Immature natural killer cell (primary cell): ENCODE measurements at regions not wholly inside any gene's neighbourhood (a gene's known extent, or its start where the extent isn't known, plus 50 kb on each side); places are given as distances from the start of the nearest gene placed in this dataset.
"Not testable (repeated sequence)": the region's sequence is repeated elsewhere in the genome, so short reads cannot be mapped to it uniquely, and the experiment has no call there.

Experiments used
- DNase-seq, 3 donors: peaks; one replicate each; pipeline ENCODE4 v3.0.0; 2022; ENCODE audit warnings: mixed read lengths in 1 of 3
- H3K27ac Mint-ChIP-seq, 6 donors: one replicate each; pipeline ENCODE4 v1.8.0; 2020; ENCODE audit warnings: mixed read lengths in 6 of 6, mild to moderate bottlenecking in 5 of 6, inconsistent platforms in 4 of 6, moderate library complexity in 3 of 6
- H3K27me3 Mint-ChIP-seq, 3 donors: one replicate each; pipeline ENCODE4 v1.8.0; 2020 to 2021; ENCODE audit warnings: low read depth in 3 of 3, mild to moderate bottlenecking in 3 of 3, mixed read lengths in 3 of 3, moderate library complexity in 3 of 3, inconsistent platforms in 1 of 3
- H3K36me3 Mint-ChIP-seq, 3 donors: one replicate each; pipeline ENCODE4 v1.8.0; 2020; ENCODE audit warnings: mixed read lengths in 3 of 3, inconsistent platforms in 2 of 3, mild to moderate bottlenecking in 2 of 3
- H3K4me1 Mint-ChIP-seq, 2 donors: one replicate each; pipeline ENCODE4 v1.8.0; 2020; ENCODE audit warnings: inconsistent platforms in 2 of 2, mild to moderate bottlenecking in 2 of 2, mixed read lengths in 2 of 2, moderate library complexity in 1 of 2
- H3K4me3 Mint-ChIP-seq, 5 donors: one replicate each; pipeline ENCODE4 v1.8.0; 2020; ENCODE audit warnings: mild to moderate bottlenecking in 5 of 5, mixed read lengths in 5 of 5, inconsistent platforms in 3 of 5, moderate library complexity in 3 of 5
- H3K9me3 Mint-ChIP-seq, 6 donors: one replicate each; pipeline ENCODE4 v1.8.0; 2020; ENCODE audit warnings: mild to moderate bottlenecking in 6 of 6, mixed read lengths in 6 of 6, inconsistent platforms in 4 of 6, moderate library complexity in 3 of 6

DNA sequence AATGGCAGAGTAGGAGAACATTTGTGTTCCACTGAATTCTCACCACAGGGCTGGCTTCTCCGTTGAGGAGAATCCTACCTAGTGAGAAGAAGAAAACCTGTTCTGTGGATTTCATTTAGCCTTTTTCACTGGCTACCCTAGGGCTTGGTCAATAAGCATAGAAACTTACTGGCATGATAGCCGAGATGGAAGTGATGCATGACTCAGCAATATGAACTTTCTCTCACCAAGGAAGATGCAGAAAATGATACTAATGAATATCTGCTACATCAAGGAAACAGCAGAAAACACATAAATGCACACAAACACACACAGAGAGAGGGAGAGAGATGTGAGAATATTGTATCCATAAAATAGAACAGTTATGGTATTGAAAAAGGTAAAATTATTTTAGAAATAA lies 216.3 kb downstream of the HHIP start:
- Mint-ChIP-seq H3K27ac (no peak overlapping the region), H3K4me1 (no peaks in the 10 kb centered on the region), H3K36me3 (no peaks in the 10 kb centered on the region), H3K27me3 (no peaks in the 10 kb centered on the region), H3K4me3 (no peak overlapping the region), H3K9me3 (peaks cover 8 to 45% (median 18%) of the 10 kb centered on the region in 6 donors)
- DNase-seq: no peak

DNA sequence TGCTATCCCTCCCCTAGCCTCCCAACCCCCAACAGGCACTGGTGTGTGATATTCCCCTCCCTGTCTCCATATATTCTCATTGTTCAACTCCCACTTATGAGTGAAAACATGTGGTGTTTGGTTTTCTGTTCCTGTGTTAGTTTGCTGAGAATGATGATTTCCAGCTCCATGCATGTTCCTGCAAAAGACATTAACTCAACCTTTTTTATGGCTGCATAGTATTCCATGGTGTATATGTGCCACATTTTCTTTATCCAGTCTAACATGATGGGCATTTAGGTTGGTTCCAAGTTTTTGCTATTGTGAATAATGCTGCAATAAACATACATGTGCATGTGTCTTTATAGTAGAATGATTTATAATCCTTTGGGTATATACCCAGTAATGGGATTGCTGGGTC lies 218.9 kb downstream of the HHIP start:
- DNase-seq, H3K4me1 Mint-ChIP-seq, H3K4me3 Mint-ChIP-seq, H3K27ac Mint-ChIP-seq, H3K27me3 Mint-ChIP-seq, H3K36me3 Mint-ChIP-seq: not testable (repeated sequence)
- peaks cover 11 to 61% (median 22%) of the 10 kb centered on the region in 6 donors for H3K9me3 Mint-ChIP-seq

DNA sequence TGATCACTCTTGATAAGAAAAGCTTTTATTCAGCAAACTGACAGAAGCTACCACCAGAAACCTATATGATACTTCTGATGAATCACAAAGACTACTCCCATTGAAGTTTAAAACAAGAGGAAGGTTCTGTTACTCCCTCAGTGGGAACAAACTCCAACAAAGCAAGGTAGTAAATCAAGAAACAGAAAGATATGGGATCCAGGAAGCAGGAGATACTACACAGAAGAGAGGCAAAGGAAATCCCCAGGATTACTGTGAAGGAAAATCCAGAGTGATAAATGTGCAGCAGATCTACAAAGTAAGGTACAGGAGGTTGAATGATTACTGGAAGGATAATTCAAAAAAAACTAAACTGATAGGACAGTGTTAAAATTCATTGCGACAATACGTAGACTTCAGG lies 222.4 kb downstream of the HHIP start:
- Mint-ChIP-seq H3K9me3 (peaks cover 11 to 47% (median 18%) of the 10 kb centered on the region in 6 donors), H3K36me3 (peaks cover 0 to 3% (median 0%) of the 10 kb centered on the region in 3 donors), H3K27ac (no peak overlapping the region), H3K4me1 (no peaks in the 10 kb centered on the region), H3K4me3 (no peak overlapping the region), H3K27me3 (peaks cover 0 to 1% (median 0%) of the 10 kb centered on the region in 3 donors)
- DNase-seq: no peak

DNA sequence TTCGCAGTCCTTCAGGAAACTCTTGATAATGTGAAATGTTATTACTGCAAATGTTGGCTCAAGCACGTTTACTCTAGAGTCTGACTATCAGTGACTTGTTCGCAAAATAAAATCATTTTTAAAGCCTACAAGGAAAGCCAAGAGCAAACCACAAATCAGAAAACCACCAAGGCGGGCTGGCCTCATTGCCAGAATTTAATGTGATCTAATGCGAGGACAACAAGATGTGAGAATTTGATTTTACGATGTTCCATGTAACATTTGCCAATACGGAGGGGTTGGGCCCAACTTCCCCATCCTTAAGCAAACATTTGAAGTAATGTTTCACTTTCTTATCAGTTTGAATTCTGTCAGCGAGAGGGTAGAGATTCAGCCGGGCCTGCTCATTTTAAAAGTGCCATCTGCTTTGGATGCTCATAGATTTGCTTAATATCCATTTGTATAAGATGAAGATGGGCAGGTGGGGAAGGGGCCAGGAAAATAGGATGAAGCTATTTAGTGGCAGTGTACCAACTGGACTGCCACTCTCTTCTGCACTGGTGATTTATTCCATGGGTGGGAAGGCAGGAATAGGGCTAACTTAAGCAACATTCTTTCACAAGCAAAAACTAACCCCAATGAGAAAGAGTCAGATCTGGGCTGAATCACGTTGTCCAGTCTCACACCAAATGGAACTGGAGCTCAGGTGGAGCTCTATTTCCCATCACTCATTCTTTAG lies 225.3 kb downstream of the ANAPC10 start:
- H3K4me1 Mint-ChIP-seq: no peaks in the 10 kb centered on the region
- peaks cover 0 to 3% (median 0%) of the 10 kb centered on the region in 3 donors for H3K36me3 Mint-ChIP-seq
- no peak overlapping the region for H3K4me3 Mint-ChIP-seq
- H3K27me3 Mint-ChIP-seq: peaks cover 0 to 1% (median 0%) of the 10 kb centered on the region in 3 donors
- no peak overlapping the region for H3K27ac Mint-ChIP-seq
- DNase-seq: no peak
- H3K9me3 Mint-ChIP-seq: peaks cover 2 to 15% (median 4%) of the 10 kb centered on the region in 6 donors

DNA sequence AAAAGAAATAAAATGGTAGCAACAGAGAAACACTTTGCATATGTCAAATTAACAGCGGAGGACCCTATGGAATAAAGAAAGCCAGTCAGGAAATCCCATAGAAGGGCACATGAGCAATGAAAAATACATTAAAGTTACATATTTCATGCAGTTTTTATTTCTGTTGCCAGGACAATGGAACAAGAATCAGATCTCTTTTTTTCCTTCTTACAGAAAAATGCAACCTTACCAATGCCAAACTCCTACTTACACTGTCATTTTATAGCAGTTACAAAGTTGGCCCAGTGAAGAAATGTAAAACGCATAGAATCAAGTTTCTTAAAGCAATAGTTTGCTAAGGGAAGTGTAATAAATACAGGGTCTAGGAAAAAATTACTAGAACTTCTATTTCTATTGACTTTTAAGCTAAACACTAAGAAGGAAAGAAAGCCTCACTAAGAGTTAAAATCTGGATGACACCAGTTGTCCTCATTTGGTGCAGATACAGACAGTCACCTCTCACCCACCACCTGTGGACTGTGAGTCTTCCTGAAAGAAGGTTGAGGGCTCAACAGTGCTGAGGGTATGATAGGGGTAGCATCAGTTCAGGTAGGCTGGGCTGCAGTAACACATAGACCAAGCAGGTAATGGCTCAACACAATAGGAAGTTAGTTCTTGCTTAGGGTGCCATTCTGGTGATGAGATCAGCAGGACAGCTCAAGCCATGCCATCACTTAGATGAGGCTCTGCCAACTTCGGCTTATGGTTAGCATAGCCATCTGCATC lies 224.6 kb downstream of the ANAPC10 start:
- H3K9me3 Mint-ChIP-seq: peaks cover 0 to 8% (median 2%) of the 10 kb centered on the region in 6 donors
- DNase-seq: no peak
- peaks cover 0 to 1% (median 0%) of the 10 kb centered on the region in 3 donors for H3K27me3 Mint-ChIP-seq
- H3K4me3 Mint-ChIP-seq: no peak overlapping the region
- H3K4me1 Mint-ChIP-seq: no peaks in the 10 kb centered on the region
- H3K36me3 Mint-ChIP-seq: peaks cover 0 to 3% (median 0%) of the 10 kb centered on the region in 3 donors
- no peak overlapping the region for H3K27ac Mint-ChIP-seq

DNA sequence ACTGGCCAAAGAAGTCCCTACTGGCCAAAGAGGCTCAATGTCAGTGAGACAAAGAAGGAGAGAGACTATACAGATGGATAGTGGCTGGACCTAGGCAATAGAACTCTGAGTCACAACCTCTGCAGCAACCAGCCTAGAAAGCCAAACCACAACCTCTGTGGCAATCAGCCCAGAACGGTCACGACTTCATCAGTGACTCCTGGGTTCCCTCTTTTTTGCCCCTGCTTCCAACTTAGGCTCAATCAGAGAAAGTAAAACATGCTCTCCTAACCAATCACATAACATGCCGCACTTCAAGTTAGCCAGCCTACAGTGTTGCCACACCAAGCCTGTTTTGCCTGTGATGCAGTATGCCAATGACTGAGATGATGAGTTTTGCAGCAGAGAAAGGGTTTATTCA lies 203.4 kb downstream of the ANAPC10 start:
- Mint-ChIP-seq H3K4me1 (no peaks in the 10 kb centered on the region), H3K4me3 (no peak overlapping the region), H3K36me3 (no peaks in the 10 kb centered on the region), H3K27me3 (no peaks in the 10 kb centered on the region), H3K27ac (no peak overlapping the region), H3K9me3 (peaks cover 0 to 4% (median 3%) of the 10 kb centered on the region in 6 donors)
- DNase-seq: no peak

DNA sequence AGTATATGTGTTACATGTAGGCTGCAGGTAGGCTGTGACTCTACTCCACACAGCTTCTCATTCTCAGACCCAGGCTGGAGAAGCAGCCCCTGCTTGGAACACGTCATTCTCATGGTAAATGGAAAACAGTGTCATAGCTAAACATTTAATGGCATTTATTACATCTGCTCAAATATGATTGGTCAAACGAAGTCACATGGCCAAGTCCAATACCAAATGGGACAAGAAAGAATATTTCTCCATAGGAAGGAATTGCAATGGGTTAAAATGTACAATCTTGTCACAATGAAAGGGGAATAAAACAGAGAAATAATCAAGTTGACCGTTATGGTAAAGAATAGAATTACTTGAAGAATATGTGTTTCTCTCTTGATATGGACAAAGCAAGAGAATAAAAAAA lies 198.6 kb downstream of the ANAPC10 start:
- Mint-ChIP-seq H3K27me3 (no peaks in the 10 kb centered on the region), H3K36me3 (no peaks in the 10 kb centered on the region), H3K27ac (no peak overlapping the region), H3K9me3 (peaks cover 0 to 9% (median 3%) of the 10 kb centered on the region in 6 donors), H3K4me3 (no peak overlapping the region), H3K4me1 (no peaks in the 10 kb centered on the region)
- DNase-seq: no peak

DNA sequence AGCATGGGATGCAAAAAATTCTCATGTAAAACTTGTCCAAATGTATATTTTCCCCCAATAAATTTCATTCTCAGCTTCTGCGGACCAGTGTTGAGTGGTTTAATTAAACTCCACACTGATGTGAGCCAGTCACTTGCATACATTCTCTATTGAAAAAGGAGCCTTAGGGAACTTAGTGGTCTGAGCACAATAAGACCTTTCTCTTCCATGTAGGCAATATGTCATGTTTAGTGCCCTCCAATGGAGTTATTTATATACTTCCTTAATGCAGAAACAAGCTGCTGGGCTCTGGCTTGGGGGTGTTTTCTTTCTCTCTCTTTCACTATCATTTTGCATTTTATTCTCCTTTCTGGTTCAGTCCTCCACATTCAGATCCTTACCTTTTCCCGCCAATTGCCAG lies 196.9 kb downstream of the ANAPC10 start:
- H3K4me1 Mint-ChIP-seq: no peaks in the 10 kb centered on the region
- no peak overlapping the region for H3K27ac Mint-ChIP-seq
- no peak overlapping the region for H3K4me3 Mint-ChIP-seq
- DNase-seq: no peak
- H3K36me3 Mint-ChIP-seq: no peaks in the 10 kb centered on the region
- peaks cover 0 to 6% (median under 1%) of the 10 kb centered on the region in 6 donors for H3K9me3 Mint-ChIP-seq
- no peaks in the 10 kb centered on the region for H3K27me3 Mint-ChIP-seq

DNA sequence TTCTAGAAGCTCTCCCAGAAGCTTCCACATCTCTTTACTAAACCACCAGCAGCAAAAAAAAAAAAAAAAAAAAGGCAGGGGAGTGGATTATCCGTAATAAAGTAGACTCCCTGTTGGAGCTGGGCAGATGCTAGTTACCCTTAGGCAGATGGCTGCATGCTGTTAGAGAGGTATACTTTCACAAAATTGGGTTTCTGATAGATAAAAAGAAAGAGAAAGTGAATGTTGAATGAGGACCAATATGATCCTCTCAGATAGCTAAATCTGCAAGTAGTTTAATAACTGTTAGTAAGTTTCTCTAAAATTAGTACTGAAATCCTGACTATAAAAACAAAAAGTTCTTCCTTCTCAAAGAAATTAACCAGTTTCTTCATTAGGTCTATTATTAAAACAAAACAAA lies 195.4 kb downstream of the ANAPC10 start:
- H3K27ac Mint-ChIP-seq: no peak overlapping the region
- no peaks in the 10 kb centered on the region for H3K36me3 Mint-ChIP-seq
- no peak overlapping the region for H3K4me3 Mint-ChIP-seq
- H3K27me3 Mint-ChIP-seq: no peaks in the 10 kb centered on the region
- peaks cover 0 to 6% (median under 1%) of the 10 kb centered on the region in 6 donors for H3K9me3 Mint-ChIP-seq
- no peak for DNase-seq
- no peaks in the 10 kb centered on the region for H3K4me1 Mint-ChIP-seq

DNA sequence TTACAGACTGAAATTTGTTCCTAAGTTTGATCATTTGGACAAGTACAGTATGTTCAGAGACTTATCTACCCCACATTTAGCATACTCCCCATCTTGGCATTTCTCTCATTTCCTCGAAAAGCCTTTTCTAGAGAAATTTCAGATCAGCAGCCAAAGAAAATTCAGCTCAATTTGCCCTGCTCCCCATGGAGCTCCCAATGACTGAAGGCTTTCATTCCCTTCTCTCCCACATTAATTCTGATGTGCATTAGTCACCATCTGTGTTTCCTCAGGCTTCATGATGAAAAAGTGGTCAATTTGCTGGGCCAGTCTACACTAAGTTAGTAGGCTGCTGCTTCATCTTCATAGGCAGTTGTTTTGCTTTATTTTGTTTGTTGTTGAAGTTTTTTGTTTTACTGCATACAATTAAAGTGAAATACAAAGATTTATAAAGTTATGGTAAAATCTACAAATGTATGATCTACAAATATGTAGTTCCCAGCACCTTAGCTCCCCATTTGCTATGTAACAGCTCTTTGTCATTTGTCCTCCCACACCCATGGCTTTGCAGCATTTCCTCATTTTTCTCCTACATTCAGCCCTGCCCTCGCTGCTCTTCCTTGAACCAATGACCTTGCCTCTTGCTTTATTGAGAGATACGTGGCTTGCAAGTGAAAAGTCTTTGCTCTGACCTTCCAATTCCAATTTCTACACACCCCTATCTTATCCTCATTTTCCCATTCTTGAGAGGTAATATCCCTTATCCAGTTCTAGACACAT lies 193.9 kb downstream of the ANAPC10 start:
- no peaks in the 10 kb centered on the region for H3K4me1 Mint-ChIP-seq
- peaks cover 0 to 6% (median under 1%) of the 10 kb centered on the region in 6 donors for H3K9me3 Mint-ChIP-seq
- no peak for DNase-seq
- H3K36me3 Mint-ChIP-seq: no peaks in the 10 kb centered on the region
- no peak overlapping the region for H3K4me3 Mint-ChIP-seq
- no peak overlapping the region for H3K27ac Mint-ChIP-seq
- no peaks in the 10 kb centered on the region for H3K27me3 Mint-ChIP-seq

DNA sequence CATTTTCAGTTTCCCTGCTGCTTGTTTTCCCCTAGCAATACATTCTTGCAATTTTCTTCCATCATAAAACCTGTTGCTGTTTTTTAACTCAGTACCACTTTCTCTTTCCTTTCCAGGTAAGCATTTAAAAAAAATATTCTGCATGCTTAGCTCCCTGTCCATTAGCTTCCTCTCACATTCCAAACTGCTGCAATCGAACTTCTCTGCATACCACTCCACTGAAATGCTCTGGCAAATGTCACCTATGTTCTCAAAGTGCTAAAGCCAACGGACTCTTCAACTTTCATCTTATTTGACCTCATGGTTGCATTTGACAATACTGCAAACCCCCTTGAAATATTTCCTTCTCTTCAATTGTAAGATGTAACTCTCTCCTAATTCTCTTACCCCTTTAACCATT lies 192.7 kb downstream of the ANAPC10 start:
- H3K9me3 Mint-ChIP-seq: peaks cover 0 to 5% (median under 1%) of the 10 kb centered on the region in 6 donors
- H3K27me3 Mint-ChIP-seq: no peaks in the 10 kb centered on the region
- H3K36me3 Mint-ChIP-seq: no peaks in the 10 kb centered on the region
- H3K4me3 Mint-ChIP-seq: no peak overlapping the region
- H3K4me1 Mint-ChIP-seq: no peaks in the 10 kb centered on the region
- no peak overlapping the region for H3K27ac Mint-ChIP-seq
- DNase-seq: no peak

DNA sequence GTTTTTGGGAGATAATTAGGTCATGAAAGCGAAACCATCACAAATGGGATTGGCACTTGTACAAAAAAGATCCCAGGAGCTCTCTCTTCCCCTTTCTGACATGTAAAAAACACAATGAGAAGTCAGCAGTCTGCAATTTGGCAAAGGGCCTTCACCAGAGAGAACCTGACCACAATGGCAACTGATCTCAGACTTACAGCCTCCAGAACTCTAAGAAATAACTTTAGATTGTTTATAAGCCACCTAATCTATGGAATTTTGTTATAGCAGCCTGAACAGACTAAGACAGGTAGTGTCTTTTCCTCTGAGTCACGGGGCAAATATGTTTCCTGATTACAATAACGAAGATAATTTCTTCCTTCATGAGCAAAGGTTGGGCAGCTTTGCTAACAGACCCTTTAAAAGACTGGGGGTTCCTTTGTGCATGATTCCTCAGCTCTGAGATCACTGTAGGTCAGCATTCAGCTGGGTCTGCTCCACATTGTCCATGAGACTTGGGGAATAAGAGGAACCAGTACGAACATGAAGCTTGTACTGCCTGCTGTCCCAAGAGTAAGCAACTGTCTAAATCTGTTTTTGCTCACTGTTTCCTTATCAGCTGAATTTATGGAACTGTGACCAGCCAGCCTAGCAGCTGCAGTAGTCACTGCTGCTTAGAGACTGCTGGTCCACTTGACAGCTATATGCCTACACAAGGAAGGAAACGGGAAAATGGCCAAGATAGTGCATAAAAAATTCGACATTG lies 191.6 kb downstream of the ANAPC10 start:
- no peaks in the 10 kb centered on the region for H3K27me3 Mint-ChIP-seq

DNA sequence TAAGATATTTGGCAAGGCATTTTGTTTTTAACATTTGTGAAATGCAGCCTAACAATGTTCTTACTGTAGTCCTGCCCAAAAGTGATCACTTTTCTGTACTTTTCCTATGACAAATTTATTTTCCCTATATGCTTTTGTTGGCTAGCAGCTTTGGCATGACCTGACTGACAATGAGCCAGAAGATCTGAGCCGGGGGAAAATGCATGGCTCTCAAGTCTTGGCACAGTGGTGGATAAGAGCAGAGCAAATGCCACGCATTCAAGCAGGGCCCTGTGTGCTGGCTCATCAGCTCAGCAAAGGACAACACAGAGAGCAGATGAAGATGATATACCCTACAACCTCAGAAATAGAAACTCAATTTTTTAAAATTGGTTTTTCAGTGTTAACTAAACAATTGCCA lies 187.3 kb downstream of the ANAPC10 start:
- no peak for DNase-seq
- Mint-ChIP-seq H3K4me3 (no peak overlapping the region), H3K9me3 (peaks cover 0 to 10% (median 0%) of the 10 kb centered on the region in 6 donors), H3K27ac (no peak overlapping the region), H3K4me1 (no peaks in the 10 kb centered on the region), H3K36me3 (no peaks in the 10 kb centered on the region), H3K27me3 (no peaks in the 10 kb centered on the region)

More for the DNA sequence above, 191.6 kb downstream of the ANAPC10 start:
- Mint-ChIP-seq H3K4me3 (no peak overlapping the region), H3K4me1 (no peaks in the 10 kb centered on the region), H3K9me3 (peaks cover 0 to 2% (median under 1%) of the 10 kb centered on the region in 6 donors), H3K36me3 (no peaks in the 10 kb centered on the region), H3K27ac (no peak overlapping the region)
- no peak for DNase-seq
